Peyer's patch (tissue), 4 donors: ENCODE measurements at regions not wholly inside any gene's neighbourhood (a gene's known extent, or its start where the extent isn't known, plus 50 kb on each side); places are given as distances from the start of the nearest gene placed in this dataset.

Source experiments
- DNase-seq, 3 donors: peaks; one replicate each; pipeline ENCODE4 v3.0.0-alpha.2; 2017 to 2019
- H3K27ac ChIP-seq, 4 donors: fragments of 200-600 bp; sonication (generic); one replicate each; pipeline ENCODE4 v1.5.1; 2016 to 2019
- H3K27me3 ChIP-seq, 2 donors: fragments of 200-600 bp; sonication (generic); one replicate each; pipeline ENCODE4 v1.5.1; 2019
- H3K36me3 ChIP-seq, 3 donors: fragments of 200-600 bp; sonication (generic); one replicate each; pipeline ENCODE4 v1.5.1; 2016 to 2019
- H3K4me1 ChIP-seq, 4 donors: fragments of 200-600 bp; sonication (generic); one replicate each; pipeline ENCODE4 v1.5.1; 2016 to 2019
- H3K4me3 ChIP-seq, 4 donors: fragments of 200-600 bp; sonication (generic); 1 replicate in 3 of 4; 2 replicates in 1 of 4; pipeline ENCODE4 v1.5.1; 2016 to 2019; ENCODE audit warnings: mild to moderate bottlenecking in 1 of 4
- H3K9me3 ChIP-seq, 4 donors: fragments of 200-600 bp; sonication (generic); one replicate each; pipeline ENCODE4 v1.5.1; 2016 to 2019; ENCODE audit warnings: mild to moderate bottlenecking in 1 of 4
- CTCF ChIP-seq, 6 experiments: fragments of 450-650 bp in 4 of 6; fragments of 200-600 bp in 2 of 6; sonication (generic) in 1 of 6; IDR thresholded peaks; one replicate each; pipeline ENCODE4 v1.5.1; 2017 to 2019; ENCODE audit warnings: antibody characterized with exemption in 6 of 6, mild to moderate bottlenecking in 3 of 6, moderate library complexity in 1 of 6
- POLR2A ChIP-seq, 2 donors: fragments of 450-650 bp; IDR thresholded peaks; one replicate each; pipeline ENCODE4 v1.5.1; 2017; ENCODE audit warnings: antibody characterized with exemption in 2 of 2, mild to moderate bottlenecking in 2 of 2, moderate library complexity in 2 of 2

GRCh38 chr1:188489336-188490112 lies 1660.8 kb downstream of the PLA2G4A start:
- TF ChIP-seq POLR2A (IDR thresholded peaks at IDR 0.05) (no peak), CTCF (IDR thresholded peaks at IDR 0.05) (no peak)

GRCh38 chr1:188496506-188496905 lies 1667.8 kb downstream of the PLA2G4A start:
- no peaks in the 10 kb centered on the region for H3K4me1 ChIP-seq
- DNase-seq: no peak
- no peaks in the 10 kb centered on the region for H3K9me3 ChIP-seq
- no peak overlapping the region for H3K4me3 ChIP-seq
- TF ChIP-seq CTCF (IDR thresholded peaks at IDR 0.05) (no peak), POLR2A (IDR thresholded peaks at IDR 0.05) (no peak)
- no peak overlapping the region for H3K27ac ChIP-seq
- no peaks in the 10 kb centered on the region for H3K27me3 ChIP-seq
- no peaks in the 10 kb centered on the region for H3K36me3 ChIP-seq

More at GRCh38 chr1:188489336-188490112, 1660.8 kb downstream of the PLA2G4A start:
- DNase-seq: no peak
- no peaks in the 10 kb centered on the region for H3K36me3 ChIP-seq
- H3K9me3 ChIP-seq: no peaks in the 10 kb centered on the region
- no peaks in the 10 kb centered on the region for H3K4me1 ChIP-seq
- no peak overlapping the region for H3K4me3 ChIP-seq
- no peak overlapping the region for H3K27ac ChIP-seq
- H3K27me3 ChIP-seq: no peaks in the 10 kb centered on the region

- Histone ChIP-seq H3K36me3 (no peaks in the 10 kb centered on the region), H3K27me3 (no peaks in the 10 kb centered on the region), H3K4me3 (no peak overlapping the region), H3K27ac (no peak overlapping the region), H3K9me3 (no peaks in the 10 kb centered on the region), H3K4me1 (no peaks in the 10 kb centered on the region)
- no peak for DNase-seq
- no peak for TF ChIP-seq POLR2A (IDR thresholded peaks at IDR 0.05)
- TF ChIP-seq CTCF (IDR thresholded peaks at IDR 0.05): no peak
These were observed 1668.3 kb downstream of the PLA2G4A start for GRCh38 chr1:188497020-188497419.

GRCh38 chr1:188499690-188500089 lies 1670.9 kb downstream of the PLA2G4A start:
- TF ChIP-seq POLR2A (IDR thresholded peaks at IDR 0.05) (no peak), CTCF (IDR thresholded peaks at IDR 0.05) (no peak)
- no peak for DNase-seq
- H3K4me1 ChIP-seq: no peaks in the 10 kb centered on the region
- H3K27me3 ChIP-seq: no peaks in the 10 kb centered on the region
- H3K27ac ChIP-seq: no peak overlapping the region
- no peaks in the 10 kb centered on the region for H3K36me3 ChIP-seq
- H3K9me3 ChIP-seq: no peaks in the 10 kb centered on the region
- no peak overlapping the region for H3K4me3 ChIP-seq

- no peak for DNase-seq
- no peak overlapping the region for H3K4me3 ChIP-seq
- TF ChIP-seq POLR2A (IDR thresholded peaks at IDR 0.05) (no peak), CTCF (IDR thresholded peaks at IDR 0.05) (no peak)
- H3K27ac ChIP-seq: no peak overlapping the region
- no peaks in the 10 kb centered on the region for H3K4me1 ChIP-seq
- no peaks in the 10 kb centered on the region for H3K9me3 ChIP-seq
- no peaks in the 10 kb centered on the region for H3K27me3 ChIP-seq
- H3K36me3 ChIP-seq: no peaks in the 10 kb centered on the region
These were observed 1686.2 kb downstream of the PLA2G4A start for GRCh38 chr1:188514917-188515316.
